ENCODE measurements at regions not wholly inside any gene's neighbourhood (a gene's known extent, or its start where the extent isn't known, plus 50 kb on each side); places are given as distances from the start of the nearest gene placed in this dataset.

GRCh38 chr9:96020300-96020791 is 144.9 kb downstream of the ERCC6L2 start:
- no peak for TF ChIP-seq CTCF (IDR thresholded peaks at IDR 0.05; ENCODE audit: low read depth, low read length)
- H3K4me3 ChIP-seq (ENCODE audit: low read depth, low read length), result peak overlapping the region; percentile 52
